22Rv1 (cell line): ENCODE measurements at regions not wholly inside any gene's neighbourhood (a gene's known extent, or its start where the extent isn't known, plus 50 kb on each side); places are given as distances from the start of the nearest gene placed in this dataset.

ENCODE experiments used
- CTCF ChIP-seq: fragments of 450-650 bp; IDR thresholded peaks from 2 replicates; pipeline ENCODE4 v1.5.1; 2017; ENCODE audit warnings: mild to moderate bottlenecking
- ZFX ChIP-seq: fragments of 450-650 bp; IDR thresholded peaks from 2 replicates; pipeline ENCODE4 v1.6.1; 2017; ENCODE audit warnings: antibody characterized with exemption, borderline replicate concordance

GRCh38 chr11:91967026-91967690 is 257.5 kb upstream of the FAT3 start:
- no peak for TF ChIP-seq CTCF
- TF ChIP-seq ZFX, result no peak
